ENCODE measurements at regions not wholly inside any gene's neighbourhood (a gene's known extent, or its start where the extent isn't known, plus 50 kb on each side); places are given as distances from the start of the nearest gene placed in this dataset.

DNA sequence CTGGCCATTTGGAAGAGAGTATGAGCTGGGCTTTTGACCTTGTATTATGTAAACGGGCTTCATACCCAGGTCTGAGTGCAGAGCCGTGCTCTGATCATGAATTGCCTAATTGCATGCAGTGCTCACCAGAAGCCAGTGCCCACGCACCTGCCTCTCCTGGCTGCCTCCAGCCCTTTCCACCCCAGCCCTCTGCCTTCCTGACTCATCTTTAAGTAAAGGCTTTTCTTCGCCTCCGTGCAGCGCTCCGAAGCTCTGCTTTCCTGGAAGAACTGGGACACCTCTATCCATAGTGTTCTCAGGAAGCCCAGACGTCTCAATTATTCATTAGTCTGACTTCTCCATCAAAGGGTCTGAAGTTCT is 413.7 kb downstream of the PTPRU start (continued):
- TF ChIP-seq CTCF (IDR thresholded peaks at IDR 0.05; ENCODE audit: low read depth, low read length, missing input control), result no peak
- no peak for TF ChIP-seq RXRA (IDR thresholded peaks at IDR 0.05)
- no peak for TF ChIP-seq FOXA2 (IDR thresholded peaks at IDR 0.05)
- no peak for TF ChIP-seq HNF4G (IDR thresholded peaks at IDR 0.05)
- TF ChIP-seq FOXA1 (IDR thresholded peaks at IDR 0.05), result no peak
- no peak for TF ChIP-seq RAD21 (IDR thresholded peaks at IDR 0.05)

- Histone ChIP-seq H3K4me3 (ENCODE audit: low read depth in 1 of 3, low read length in 3 of 3) (no peak overlapping the region), H3K27me3 (ENCODE audit: control insufficient read depth in 4 of 4, insufficient read depth in 4 of 4, low read length in 3 of 4) (no peaks in the 10 kb centered on the region), H3K9me3 (ENCODE audit: control insufficient read depth in 4 of 4, low read length in 3 of 4) (no peaks in the 10 kb centered on the region), H3K4me1 (ENCODE audit: control insufficient read depth in 4 of 4, insufficient read depth in 4 of 4, low read length in 3 of 4) (no peaks in the 10 kb centered on the region), H3K9ac (ENCODE audit: low read depth in 1 of 2, low read length in 2 of 2) (no peak overlapping the region), H3K27ac (ENCODE audit: low read depth in 1 of 2, low read length in 2 of 2) (no peak overlapping the region), H3K36me3 (ENCODE audit: control insufficient read depth in 4 of 4, insufficient read depth in 3 of 4, low read depth in 1 of 4, low read length in 3 of 4) (no peaks in the 10 kb centered on the region)
- TF ChIP-seq, protein P1, sequence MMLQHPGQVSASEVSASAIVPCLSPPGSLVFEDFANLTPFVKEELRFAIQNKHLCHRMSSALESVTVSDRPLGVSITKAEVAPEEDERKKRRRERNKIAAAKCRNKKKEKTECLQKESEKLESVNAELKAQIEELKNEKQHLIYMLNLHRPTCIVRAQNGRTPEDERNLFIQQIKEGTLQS (IDR thresholded peaks at IDR 0.05), result no peak
- TF ChIP-seq SP1 (IDR thresholded peaks at IDR 0.05), result no peak
- TF ChIP-seq JUND (IDR thresholded peaks at IDR 0.05), result no peak
- TF ChIP-seq RAD21 (IDR thresholded peaks at IDR 0.05), result no peak
- TF ChIP-seq EGR1 (IDR thresholded peaks at IDR 0.05; ENCODE audit: low read depth in 2 of 2), result no peak
- no peak for TF ChIP-seq CTCF (IDR thresholded peaks at IDR 0.05; ENCODE audit: low read depth, low read length, missing input control)
- TF ChIP-seq YY1 (IDR thresholded peaks at IDR 0.05), result no peak
- no peak for TF ChIP-seq GABPA (IDR thresholded peaks at IDR 0.05 in 1 of 2, conservative IDR thresholded peaks at IDR 0.05 in 1 of 2)
- TF ChIP-seq HNF4G (IDR thresholded peaks at IDR 0.05), result no peak
- TF ChIP-seq, protein P2, sequence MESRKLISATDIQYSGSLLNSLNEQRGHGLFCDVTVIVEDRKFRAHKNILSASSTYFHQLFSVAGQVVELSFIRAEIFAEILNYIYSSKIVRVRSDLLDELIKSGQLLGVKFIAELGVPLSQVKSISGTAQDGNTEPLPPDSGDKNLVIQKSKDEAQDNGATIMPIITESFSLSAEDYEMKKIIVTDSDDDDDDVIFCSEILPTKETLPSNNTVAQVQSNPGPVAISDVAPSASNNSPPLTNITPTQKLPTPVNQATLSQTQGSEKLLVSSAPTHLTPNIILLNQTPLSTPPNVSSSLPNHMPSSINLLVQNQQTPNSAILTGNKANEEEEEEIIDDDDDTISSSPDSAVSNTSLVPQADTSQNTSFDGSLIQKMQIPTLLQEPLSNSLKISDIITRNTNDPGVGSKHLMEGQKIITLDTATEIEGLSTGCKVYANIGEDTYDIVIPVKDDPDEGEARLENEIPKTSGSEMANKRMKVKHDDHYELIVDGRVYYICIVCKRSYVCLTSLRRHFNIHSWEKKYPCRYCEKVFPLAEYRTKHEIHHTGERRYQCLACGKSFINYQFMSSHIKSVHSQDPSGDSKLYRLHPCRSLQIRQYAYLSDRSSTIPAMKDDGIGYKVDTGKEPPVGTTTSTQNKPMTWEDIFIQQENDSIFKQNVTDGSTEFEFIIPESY (IDR thresholded peaks at IDR 0.05), result no peak
- TF ChIP-seq NR2F2 (IDR thresholded peaks at IDR 0.05), result no peak
- no peak for TF ChIP-seq FOXA2 (IDR thresholded peaks at IDR 0.05)
- TF ChIP-seq, protein P3, sequence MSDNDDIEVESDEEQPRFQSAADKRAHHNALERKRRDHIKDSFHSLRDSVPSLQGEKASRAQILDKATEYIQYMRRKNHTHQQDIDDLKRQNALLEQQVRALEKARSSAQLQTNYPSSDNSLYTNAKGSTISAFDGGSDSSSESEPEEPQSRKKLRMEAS (IDR thresholded peaks at IDR 0.05), result no peak
- no peak for TF ChIP-seq RXRA (IDR thresholded peaks at IDR 0.05)
- no peak for TF ChIP-seq FOXA1 (IDR thresholded peaks at IDR 0.05)
- TF ChIP-seq REST (IDR thresholded peaks at IDR 0.05), result no peak
- no peak for TF ChIP-seq HNF4A (conservative IDR thresholded peaks at IDR 0.05)
- no peak for TF ChIP-seq TAF1 (conservative IDR thresholded peaks at IDR 0.05)
- WGBS, result 83% methylated on average over 15 of the region's 15 CpGs
- DNase-seq (ENCODE audit: low spot score), result peak; percentile 13
Observed at GRCh38 chr1:29649189-29650040, 413.1 kb downstream of the PTPRU start.
